ENCODE measurements at regions not wholly inside any gene's neighbourhood (a gene's known extent, or its start where the extent isn't known, plus 50 kb on each side); places are given as distances from the start of the nearest gene placed in this dataset.
"Not testable (repeated sequence)": the region's sequence is repeated elsewhere in the genome, so short reads cannot be mapped to it uniquely, and the experiment has no call there.

GRCh38 chr10:2356670-2357069 is 619.3 kb upstream of the ADARB2 start:
- no peak for DNase-seq (ENCODE audit: low read depth)

- DNase-seq (ENCODE audit: low read depth): peak; percentile 51
Observed at GRCh38 chr10:2351566-2351965, 614.2 kb upstream of the ADARB2 start.

- DNase-seq (ENCODE audit: low read depth): no peak
Observed at GRCh38 chr10:2342206-2342605, 604.9 kb upstream of the ADARB2 start.

- no peak for DNase-seq (ENCODE audit: low read depth)
Observed at GRCh38 chr10:2340831-2341647, 603.7 kb upstream of the ADARB2 start.

- DNase-seq (ENCODE audit: low read depth): no peak
Observed at GRCh38 chr10:2335626-2336025, 598.3 kb upstream of the ADARB2 start.

GRCh38 chr10:2334575-2334974 is 597.2 kb upstream of the ADARB2 start:
- no peak for DNase-seq (ENCODE audit: low read depth)

GRCh38 chr10:2329082-2329481 is 591.8 kb upstream of the ADARB2 start:
- no peak for DNase-seq (ENCODE audit: low read depth)

GRCh38 chr10:2326411-2326810 is 589.1 kb upstream of the ADARB2 start:
- DNase-seq (ENCODE audit: low read depth): no peak

GRCh38 chr10:2315045-2315485 is 577.7 kb upstream of the ADARB2 start:
- DNase-seq (ENCODE audit: low read depth): not testable (repeated sequence)

GRCh38 chr10:2306081-2306480 is 568.8 kb upstream of the ADARB2 start:
- no peak for DNase-seq (ENCODE audit: low read depth)

- no peak for DNase-seq (ENCODE audit: low read depth)
Observed at GRCh38 chr10:2303169-2303568, 565.8 kb upstream of the ADARB2 start.

- DNase-seq (ENCODE audit: low read depth): no peak
Observed at GRCh38 chr10:2301227-2301626, 563.9 kb upstream of the ADARB2 start.

- DNase-seq (ENCODE audit: low read depth): no peak
Observed at GRCh38 chr10:2300231-2300630, 562.9 kb upstream of the ADARB2 start.

GRCh38 chr10:2296179-2296891 is 559.0 kb upstream of the ADARB2 start:
- DNase-seq (ENCODE audit: low read depth): no peak

GRCh38 chr10:2294739-2295138 is 557.4 kb upstream of the ADARB2 start:
- no peak for DNase-seq (ENCODE audit: low read depth)

GRCh38 chr10:2284071-2284470 is 546.7 kb upstream of the ADARB2 start:
- no peak for DNase-seq (ENCODE audit: low read depth)

GRCh38 chr10:2282202-2282601 is 544.9 kb upstream of the ADARB2 start:
- no peak for DNase-seq (ENCODE audit: low read depth)

- no peak for DNase-seq (ENCODE audit: low read depth)
Observed at GRCh38 chr10:2280713-2281300, 543.5 kb upstream of the ADARB2 start.

GRCh38 chr10:2279711-2280110 is 542.4 kb upstream of the ADARB2 start:
- DNase-seq (ENCODE audit: low read depth): peak; percentile 6

- no peak for DNase-seq (ENCODE audit: low read depth)
Observed at GRCh38 chr10:2278363-2278762, 541.0 kb upstream of the ADARB2 start.

GRCh38 chr10:2263561-2263960 is 526.2 kb upstream of the ADARB2 start:
- DNase-seq (ENCODE audit: low read depth): no peak

GRCh38 chr10:2262878-2263277 is 525.6 kb upstream of the ADARB2 start:
- DNase-seq (ENCODE audit: low read depth): no peak

- no peak for DNase-seq (ENCODE audit: low read depth)
Observed at GRCh38 chr10:2262333-2262732, 525.0 kb upstream of the ADARB2 start.

Data from RPMI7951 (cell line).